GM23338 (cell line): ENCODE measurements at regions not wholly inside any gene's neighbourhood (a gene's known extent, or its start where the extent isn't known, plus 50 kb on each side); places are given as distances from the start of the nearest gene placed in this dataset.

Experiments used
- ATAC-seq: fragments of 200-7000 bp; cut with Tn5 transposase; 3 replicates; pipeline ENCODE4 v1.9.1; 2020
- DNase-seq: peaks from one replicate; pipeline ENCODE4 v3.0.0-alpha.2; 2015; ENCODE audit warnings: low spot score
- H2AFZ ChIP-seq: fragments of 200-600 bp; sonication (generic); 2 replicates; pipeline ENCODE4 v1.8.0; 2016; ENCODE audit warnings: antibody characterized with exemption, mild to moderate bottlenecking, moderate library complexity
- H3F3A ChIP-seq: fragments of 200-600 bp; sonication (generic); replicated peaks from 2 replicates; pipeline ENCODE4 v1.8.0; 2017; ENCODE audit warnings: antibody characterized with exemption, mixed run types, low read depth
- H3K27ac ChIP-seq: fragments of 200-600 bp; sonication (generic); 2 replicates; pipeline ENCODE4 v1.6.1; 2016; ENCODE audit warnings: low read depth
- H3K27me3 ChIP-seq: fragments of 200-600 bp; sonication (generic); 2 replicates; pipeline ENCODE4 v1.8.0; 2016; ENCODE audit warnings: mild to moderate bottlenecking, mixed run types, moderate library complexity; ENCODE audit not compliant: insufficient read depth
- H3K36me3 ChIP-seq: fragments of 200-600 bp; sonication (generic); 2 replicates; pipeline ENCODE4 v1.8.0; 2016; ENCODE audit warnings: mild to moderate bottlenecking; ENCODE audit not compliant: insufficient read depth
- H3K4me1 ChIP-seq: fragments of 200-600 bp; sonication (generic); 2 replicates; pipeline ENCODE4 v1.8.0; 2016; ENCODE audit warnings: mild to moderate bottlenecking, moderate library complexity; ENCODE audit not compliant: insufficient read depth
- H3K4me2 ChIP-seq: fragments of 200-600 bp; sonication (generic); 2 replicates; pipeline ENCODE4 v1.7.1; 2017; ENCODE audit warnings: mixed run types
- H3K4me3 ChIP-seq: fragments of 200-600 bp; sonication (generic); 2 replicates; pipeline ENCODE4 v1.6.1; 2016; ENCODE audit warnings: mixed run types
- H3K79me2 ChIP-seq: fragments of 200-600 bp; sonication (generic); replicated peaks from 2 replicates; pipeline ENCODE4 v1.8.0; 2017; ENCODE audit warnings: mild to moderate bottlenecking; ENCODE audit not compliant: insufficient read depth
- H3K9me2 ChIP-seq: fragments of 200-600 bp; sonication (generic); 2 replicates; pipeline ENCODE4 v1.8.0; 2017; ENCODE audit not compliant: insufficient read depth
- H4K20me1 ChIP-seq: fragments of 200-600 bp; sonication (generic); replicated peaks from 2 replicates; pipeline ENCODE4 v1.8.0; 2017; ENCODE audit warnings: mild to moderate bottlenecking; ENCODE audit not compliant: insufficient read depth
- H3K27ac Mint-ChIP-seq: 2 replicates; pipeline ENCODE4 v1.8.0; 2020; ENCODE audit warnings: inconsistent platforms, mild to moderate bottlenecking, moderate library complexity, mixed read lengths
- H3K27me3 Mint-ChIP-seq: 3 replicates; pipeline ENCODE4 v1.8.0; 2022; ENCODE audit warnings: low read depth, mild to moderate bottlenecking, moderate library complexity, mixed read lengths, inconsistent platforms; ENCODE audit not compliant: insufficient read depth, poor library complexity
- H3K36me3 Mint-ChIP-seq: 3 replicates; pipeline ENCODE4 v1.8.0; 2021; ENCODE audit warnings: low read depth, mild to moderate bottlenecking, inconsistent platforms, moderate library complexity, mixed read lengths
- H3K4me1 Mint-ChIP-seq: 3 replicates; pipeline ENCODE4 v1.8.0; 2020; ENCODE audit warnings: mild to moderate bottlenecking, inconsistent platforms, mixed read lengths
- H3K4me3 Mint-ChIP-seq: 3 replicates; pipeline ENCODE4 v1.8.0; 2021; ENCODE audit warnings: moderate library complexity, mild to moderate bottlenecking, inconsistent platforms, mixed read lengths
- H3K9me3 Mint-ChIP-seq: 3 replicates; pipeline ENCODE4 v1.8.0; 2020; ENCODE audit warnings: moderate library complexity, mild to moderate bottlenecking, inconsistent platforms, mixed read lengths
- CREB1 ChIP-seq: fragments of 250-450 bp; sonication (Bioruptor Pico); IDR thresholded peaks from 2 replicates; pipeline ENCODE4 v1.5.0; 2020; ENCODE audit warnings: low read depth, mild to moderate bottlenecking, moderate library complexity
- ETS1 ChIP-seq: IDR thresholded peaks from 2 replicates; pipeline ENCODE4 v1.6.1; 2016; ENCODE audit warnings: antibody characterized with exemption
- EZH2 ChIP-seq: fragments of 200-600 bp; sonication (generic); IDR thresholded peaks from one replicate; pipeline ENCODE4 v1.8.0; 2017; ENCODE audit warnings: antibody characterized with exemption, mild to moderate bottlenecking, low read depth; ENCODE audit not compliant: unreplicated experiment
- EZH2phosphoT487 ChIP-seq: fragments of 200-600 bp; sonication (generic); IDR thresholded peaks from one replicate; pipeline ENCODE4 v1.8.1; 2018; ENCODE audit warnings: antibody characterized with exemption; ENCODE audit not compliant: unreplicated experiment
- JUNB ChIP-seq: IDR thresholded peaks from one replicate; pipeline ENCODE4 v1.6.1; 2016; ENCODE audit warnings: antibody characterized with exemption; ENCODE audit not compliant: unreplicated experiment
- NANOG ChIP-seq: IDR thresholded peaks from 2 replicates; pipeline ENCODE4 v1.6.1; 2016; ENCODE audit warnings: antibody characterized with exemption, borderline replicate concordance
- POLR2AphosphoS5 ChIP-seq: IDR thresholded peaks from 2 replicates; pipeline ENCODE4 v1.6.1; 2016; ENCODE audit warnings: antibody characterized with exemption, low read depth
- STAT1 ChIP-seq: IDR thresholded peaks from one replicate; pipeline ENCODE4 v1.6.1; 2016; ENCODE audit warnings: antibody characterized with exemption; ENCODE audit not compliant: unreplicated experiment
- ZNF114 ChIP-seq: fragments of 250-450 bp; sonication (Bioruptor Pico); IDR thresholded peaks from 2 replicates; pipeline ENCODE4 v1.5.0; 2020; ENCODE audit warnings: mild to moderate bottlenecking, moderate library complexity
- ZNF331 ChIP-seq: fragments of 250-450 bp; sonication (Bioruptor Pico); IDR thresholded peaks from 2 replicates; pipeline ENCODE4 v1.5.0; 2020; ENCODE audit warnings: low read depth, mild to moderate bottlenecking, moderate library complexity
- ZNF462 ChIP-seq: fragments of 250-450 bp; sonication (Bioruptor Pico); IDR thresholded peaks from 2 replicates; pipeline ENCODE4 v1.5.0; 2020; ENCODE audit warnings: mild to moderate bottlenecking, moderate library complexity
- TF ChIP-seq, protein P1 (sequence below), 2 experiments: fragments of 200-600 bp in 1 of 2; sonication (generic) in 1 of 2; conservative IDR thresholded peaks; 2 replicates each; pipeline versions ENCODE4 v1.5.1 to v1.6.1; 2016 to 2017; ENCODE audit warnings: antibody characterized with exemption in 2 of 2, low read depth in 2 of 2, mild to moderate bottlenecking in 2 of 2, moderate library complexity in 1 of 2
- TF ChIP-seq, protein P2 (sequence below): IDR thresholded peaks from one replicate; pipeline ENCODE4 v1.6.1; 2018; ENCODE audit warnings: antibody characterized with exemption; ENCODE audit not compliant: unreplicated experiment

- ATAC-seq (no peak), DNase-seq (no peak)
- H3K4me3 Mint-ChIP-seq = no peak overlapping the region
- no peak overlapping the region for H3K4me2 ChIP-seq
- no peak overlapping the region for H2AFZ ChIP-seq
- H3K36me3 ChIP-seq = 0 out of 2 replicates have a peak, but pooled peaks cover 2% of the 10 kb centered on the region
- no peaks in the 10 kb centered on the region for H4K20me1 ChIP-seq
- H3F3A ChIP-seq = no peaks in the 10 kb centered on the region
- no peaks in the 10 kb centered on the region for H3K4me1 Mint-ChIP-seq
- peaks cover 2% of the 10 kb centered on the region for H3K27me3 Mint-ChIP-seq
- no peaks in the 10 kb centered on the region for H3K27me3 ChIP-seq
- H3K79me2 ChIP-seq = no peaks in the 10 kb centered on the region
- H3K9me2 ChIP-seq = peaks cover 8% of the 10 kb centered on the region; the same call in 1 of the 2 replicates
- H3K4me3 ChIP-seq = no peak overlapping the region
- peaks cover 5% of the 10 kb centered on the region for H3K36me3 Mint-ChIP-seq
- no peaks in the 10 kb centered on the region for H3K4me1 ChIP-seq
- TF ChIP-seq ZNF462 (CRISPR knock-in tag) (no peak), EZH2 (no peak), ZNF331 (no peak), NANOG (no peak), EZH2phosphoT487 (no peak), CREB1 (CRISPR knock-in tag) (no peak), POLR2AphosphoS5 (no peak), JUNB (no peak), STAT1 (no peak), ZNF114 (CRISPR knock-in tag) (no peak), ETS1 (no peak)
- TF ChIP-seq, protein P1, sequence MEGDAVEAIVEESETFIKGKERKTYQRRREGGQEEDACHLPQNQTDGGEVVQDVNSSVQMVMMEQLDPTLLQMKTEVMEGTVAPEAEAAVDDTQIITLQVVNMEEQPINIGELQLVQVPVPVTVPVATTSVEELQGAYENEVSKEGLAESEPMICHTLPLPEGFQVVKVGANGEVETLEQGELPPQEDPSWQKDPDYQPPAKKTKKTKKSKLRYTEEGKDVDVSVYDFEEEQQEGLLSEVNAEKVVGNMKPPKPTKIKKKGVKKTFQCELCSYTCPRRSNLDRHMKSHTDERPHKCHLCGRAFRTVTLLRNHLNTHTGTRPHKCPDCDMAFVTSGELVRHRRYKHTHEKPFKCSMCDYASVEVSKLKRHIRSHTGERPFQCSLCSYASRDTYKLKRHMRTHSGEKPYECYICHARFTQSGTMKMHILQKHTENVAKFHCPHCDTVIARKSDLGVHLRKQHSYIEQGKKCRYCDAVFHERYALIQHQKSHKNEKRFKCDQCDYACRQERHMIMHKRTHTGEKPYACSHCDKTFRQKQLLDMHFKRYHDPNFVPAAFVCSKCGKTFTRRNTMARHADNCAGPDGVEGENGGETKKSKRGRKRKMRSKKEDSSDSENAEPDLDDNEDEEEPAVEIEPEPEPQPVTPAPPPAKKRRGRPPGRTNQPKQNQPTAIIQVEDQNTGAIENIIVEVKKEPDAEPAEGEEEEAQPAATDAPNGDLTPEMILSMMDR (conservative IDR thresholded peaks at IDR 0.05; ENCODE audit: low read depth in 2 of 2) = no peak
- TF ChIP-seq, protein P2, sequence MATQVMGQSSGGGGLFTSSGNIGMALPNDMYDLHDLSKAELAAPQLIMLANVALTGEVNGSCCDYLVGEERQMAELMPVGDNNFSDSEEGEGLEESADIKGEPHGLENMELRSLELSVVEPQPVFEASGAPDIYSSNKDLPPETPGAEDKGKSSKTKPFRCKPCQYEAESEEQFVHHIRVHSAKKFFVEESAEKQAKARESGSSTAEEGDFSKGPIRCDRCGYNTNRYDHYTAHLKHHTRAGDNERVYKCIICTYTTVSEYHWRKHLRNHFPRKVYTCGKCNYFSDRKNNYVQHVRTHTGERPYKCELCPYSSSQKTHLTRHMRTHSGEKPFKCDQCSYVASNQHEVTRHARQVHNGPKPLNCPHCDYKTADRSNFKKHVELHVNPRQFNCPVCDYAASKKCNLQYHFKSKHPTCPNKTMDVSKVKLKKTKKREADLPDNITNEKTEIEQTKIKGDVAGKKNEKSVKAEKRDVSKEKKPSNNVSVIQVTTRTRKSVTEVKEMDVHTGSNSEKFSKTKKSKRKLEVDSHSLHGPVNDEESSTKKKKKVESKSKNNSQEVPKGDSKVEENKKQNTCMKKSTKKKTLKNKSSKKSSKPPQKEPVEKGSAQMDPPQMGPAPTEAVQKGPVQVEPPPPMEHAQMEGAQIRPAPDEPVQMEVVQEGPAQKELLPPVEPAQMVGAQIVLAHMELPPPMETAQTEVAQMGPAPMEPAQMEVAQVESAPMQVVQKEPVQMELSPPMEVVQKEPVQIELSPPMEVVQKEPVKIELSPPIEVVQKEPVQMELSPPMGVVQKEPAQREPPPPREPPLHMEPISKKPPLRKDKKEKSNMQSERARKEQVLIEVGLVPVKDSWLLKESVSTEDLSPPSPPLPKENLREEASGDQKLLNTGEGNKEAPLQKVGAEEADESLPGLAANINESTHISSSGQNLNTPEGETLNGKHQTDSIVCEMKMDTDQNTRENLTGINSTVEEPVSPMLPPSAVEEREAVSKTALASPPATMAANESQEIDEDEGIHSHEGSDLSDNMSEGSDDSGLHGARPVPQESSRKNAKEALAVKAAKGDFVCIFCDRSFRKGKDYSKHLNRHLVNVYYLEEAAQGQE = no peak
- no peak overlapping the region for H3K27ac ChIP-seq
- H3K9me3 Mint-ChIP-seq = peaks cover 20% of the 10 kb centered on the region
- no peak overlapping the region for H3K27ac Mint-ChIP-seq
Observed at GRCh38 chr2:41488888-41489287, 558.9 kb upstream of the PKDCC start.
